T-helper 22 cell (primary cell): ENCODE measurements at regions not wholly inside any gene's neighbourhood (a gene's known extent, or its start where the extent isn't known, plus 50 kb on each side); places are given as distances from the start of the nearest gene placed in this dataset.
"Not testable (repeated sequence)": the region's sequence is repeated elsewhere in the genome, so short reads cannot be mapped to it uniquely, and the experiment has no call there.

Experiments used
- DNase-seq: peaks from one replicate; pipeline ENCODE4 v3.0.0-alpha.2; 2020; ENCODE audit warnings: low read depth

GRCh38 chr2:100703213-100703612 is 116.7 kb upstream of the NPAS2 start:
- DNase-seq: no peak

GRCh38 chr2:100703739-100704138 is 116.2 kb upstream of the NPAS2 start:
- DNase-seq: no peak

GRCh38 chr2:100704156-100704555 is 115.8 kb upstream of the NPAS2 start:
- no peak for DNase-seq

GRCh38 chr2:100704711-100705110 is 115.2 kb upstream of the NPAS2 start:
- DNase-seq: no peak

GRCh38 chr2:100707016-100707947 is 112.7 kb upstream of the NPAS2 start:
- no peak for DNase-seq

- DNase-seq: no peak
These were observed 111.6 kb upstream of the NPAS2 start for GRCh38 chr2:100708333-100708732.

GRCh38 chr2:100713106-100713505 is 106.8 kb upstream of the NPAS2 start:
- no peak for DNase-seq

GRCh38 chr2:100714396-100715010 is 105.4 kb upstream of the NPAS2 start:
- DNase-seq: not testable (repeated sequence)

- DNase-seq: not testable (repeated sequence)
These were observed 104.1 kb upstream of the NPAS2 start for GRCh38 chr2:100715861-100716260.

- no peak for DNase-seq
These were observed 103.4 kb upstream of the NPAS2 start for GRCh38 chr2:100716581-100716980.

GRCh38 chr2:100718065-100718629 is 101.8 kb upstream of the NPAS2 start:
- DNase-seq: no peak

- no peak for DNase-seq
These were observed 99.5 kb upstream of the NPAS2 start for GRCh38 chr2:100720445-100720844.

- no peak for DNase-seq
These were observed 98.2 kb upstream of the NPAS2 start for GRCh38 chr2:100721693-100722092.

- no peak for DNase-seq
These were observed 97.8 kb upstream of the NPAS2 start for GRCh38 chr2:100722125-100722524.

GRCh38 chr2:100726866-100727265 is 93.1 kb upstream of the NPAS2 start:
- no peak for DNase-seq

- no peak for DNase-seq
These were observed 89.6 kb upstream of the NPAS2 start for GRCh38 chr2:100730290-100730868.

- DNase-seq: no peak
These were observed 88.4 kb upstream of the NPAS2 start for GRCh38 chr2:100731535-100731981.

GRCh38 chr2:100733391-100734187 is 86.3 kb upstream of the NPAS2 start:
- no peak for DNase-seq

- no peak for DNase-seq
These were observed 83.6 kb upstream of the NPAS2 start for GRCh38 chr2:100736121-100736915.

GRCh38 chr2:100739735-100740432 is 80.1 kb upstream of the NPAS2 start:
- DNase-seq: no peak
